HepG2 (cell line): ENCODE measurements at regions not wholly inside any gene's neighbourhood (a gene's known extent, or its start where the extent isn't known, plus 50 kb on each side); places are given as distances from the start of the nearest gene placed in this dataset.

Source experiments
- ARID3A ChIP-seq: IDR thresholded peaks from 2 replicates; pipeline ENCODE4 v1.6.1; 2012; ENCODE audit warnings: low read depth, low read length, improper control_type of control experiment
- ASH2L ChIP-seq: fragments of 300-600, 200-600 bp; sonication (generic); IDR thresholded peaks from 2 replicates; pipeline ENCODE4 v1.7.0; 2017; ENCODE audit warnings: low read depth, mild to moderate bottlenecking, moderate library complexity, mixed read lengths, low read length; ENCODE audit not compliant: insufficient read length
- CENPT ChIP-seq: sonication (generic); formaldehyde crosslinking; IDR thresholded peaks from 2 replicates; pipeline ENCODE4 v1.8.0; 2022; ENCODE audit warnings: low read depth, mild to moderate bottlenecking, moderate library complexity, missing genetic modification reagents
- FOXA1 ChIP-seq, 2 experiments: fragments of 450-650 bp in 1 of 2; sonication (generic) in 1 of 2; formaldehyde crosslinking in 1 of 2; IDR thresholded peaks; 2 replicates each; pipeline versions ENCODE4 v1.4.0 to v1.6.1; 2016 to 2020; ENCODE audit warnings: missing genetic modification reagents in 1 of 2
- FOXP1 ChIP-seq, 2 experiments: fragments of 450-650 bp in 1 of 2; IDR thresholded peaks; 2 replicates each; pipeline ENCODE4 v1.6.1; 2017 to 2018; ENCODE audit warnings: antibody characterized with exemption in 1 of 2
- GLI4 ChIP-seq: sonication (generic); formaldehyde crosslinking; IDR thresholded peaks from 2 replicates; pipeline ENCODE4 v1.5.1; 2020; ENCODE audit warnings: missing genetic modification reagents, mild to moderate bottlenecking, moderate library complexity, borderline replicate concordance
- HDAC2 ChIP-seq: sonication (generic); formaldehyde crosslinking; IDR thresholded peaks from 2 replicates; pipeline ENCODE4 v1.4.0; 2020; ENCODE audit warnings: missing genetic modification reagents
- NR2F6 ChIP-seq, 2 experiments: IDR thresholded peaks; 2 replicates each; pipeline ENCODE4 v1.6.1; 2016; ENCODE audit warnings: antibody characterized with exemption in 1 of 2, mild to moderate bottlenecking in 1 of 2
- PHF20 ChIP-seq: sonication (generic); formaldehyde crosslinking; IDR thresholded peaks from 2 replicates; pipeline ENCODE4 v1.5.0; 2020; ENCODE audit warnings: mild to moderate bottlenecking, missing genetic modification reagents
- POLR2G ChIP-seq: fragments of 200-400 bp; formaldehyde crosslinking; IDR thresholded peaks from 2 replicates; pipeline ENCODE4 v1.6.1; 2018; ENCODE audit warnings: mild to moderate bottlenecking, low read depth, low read length, moderate library complexity
- PRDM10 ChIP-seq: sonication (generic); formaldehyde crosslinking; IDR thresholded peaks from 2 replicates; pipeline ENCODE4 v1.4.0; 2020; ENCODE audit warnings: low read depth, missing genetic modification reagents
- PRMT3 ChIP-seq: sonication (generic); formaldehyde crosslinking; IDR thresholded peaks from 2 replicates; pipeline ENCODE4 v1.8.1; 2022; ENCODE audit warnings: low read depth, mild to moderate bottlenecking, moderate library complexity, missing genetic modification reagents, borderline replicate concordance
- RBM39 ChIP-seq: fragments of 200-400 bp; formaldehyde crosslinking; IDR thresholded peaks from one replicate; pipeline ENCODE4 v1.6.1; 2018; ENCODE audit warnings: antibody characterized with exemption, mild to moderate bottlenecking, low read depth, low read length; ENCODE audit not compliant: poor library complexity, severe bottlenecking
- REXO4 ChIP-seq: sonication (generic); formaldehyde crosslinking; IDR thresholded peaks from 2 replicates; pipeline ENCODE4 v1.8.0; 2022; ENCODE audit warnings: missing genetic modification reagents, mild to moderate bottlenecking, borderline replicate concordance
- SAFB2 ChIP-seq: sonication (generic); formaldehyde crosslinking; IDR thresholded peaks from 2 replicates; pipeline ENCODE4 v1.5.1; 2020; ENCODE audit warnings: missing genetic modification reagents, low read depth, mild to moderate bottlenecking, borderline replicate concordance
- SAP130 ChIP-seq: IDR thresholded peaks from 2 replicates; pipeline ENCODE4 v1.6.1; 2016; ENCODE audit warnings: low read depth
- ZMYM4 ChIP-seq: sonication (generic); formaldehyde crosslinking; IDR thresholded peaks from 2 replicates; pipeline ENCODE4 v1.8.1; 2023; ENCODE audit warnings: mild to moderate bottlenecking, missing genetic modification reagents
- ZNF12 ChIP-seq: sonication (generic); formaldehyde crosslinking; IDR thresholded peaks from 2 replicates; pipeline ENCODE4 v1.5.0; 2020; ENCODE audit warnings: missing genetic modification reagents
- ZNF501 ChIP-seq: sonication (generic); formaldehyde crosslinking; IDR thresholded peaks from 2 replicates; pipeline ENCODE4 v1.5.1; 2020; ENCODE audit warnings: mild to moderate bottlenecking, moderate library complexity, missing genetic modification reagents
- TF ChIP-seq, protein P1 (sequence below): sonication (generic); formaldehyde crosslinking; conservative IDR thresholded peaks from 2 replicates; pipeline ENCODE4 v1.4.0; 2020; ENCODE audit warnings: mild to moderate bottlenecking, missing genetic modification reagents, moderate library complexity

- TF ChIP-seq PRDM10, result peak; percentile 58
- TF ChIP-seq SAFB2 (CRISPR knock-in tag), result no peak
- TF ChIP-seq ZNF501 (CRISPR knock-in tag), result peak; percentile 63; the same call in 1 of the 2 replicates
- peak; percentile 39; the same call in 1 of the 2 replicates for TF ChIP-seq PHF20 (CRISPR knock-in tag)
- no peak for TF ChIP-seq FOXA1 (IDR thresholded peaks at IDR 0.05)
- peak; percentile 88 for TF ChIP-seq FOXA1 (CRISPR knock-in tag; IDR thresholded peaks at IDR 0.05)
- TF ChIP-seq CENPT, result no peak
- TF ChIP-seq POLR2G, result no peak
- TF ChIP-seq RBM39, result no peak
- peak; percentile 88 for TF ChIP-seq ZNF12
- TF ChIP-seq NR2F6 (IDR thresholded peaks at IDR 0.05), result peak; percentile 82
- peak; percentile 89 for TF ChIP-seq NR2F6 (CRISPR knock-in tag; IDR thresholded peaks at IDR 0.05)
- TF ChIP-seq GLI4 (CRISPR knock-in tag), result no peak
- peak; percentile 59; the same call in 1 of the 2 replicates for TF ChIP-seq HDAC2 (CRISPR knock-in tag)
- TF ChIP-seq ASH2L, result peak; percentile 95
- peak; percentile 74 for TF ChIP-seq SAP130 (CRISPR knock-in tag)
- peak; percentile 73 for TF ChIP-seq ZMYM4 (CRISPR knock-in tag)
- no peak for TF ChIP-seq REXO4
- TF ChIP-seq PRMT3, result no peak
- peak; percentile 38; the same call in 1 of the 2 replicates for TF ChIP-seq ARID3A
- TF ChIP-seq, protein P1, sequence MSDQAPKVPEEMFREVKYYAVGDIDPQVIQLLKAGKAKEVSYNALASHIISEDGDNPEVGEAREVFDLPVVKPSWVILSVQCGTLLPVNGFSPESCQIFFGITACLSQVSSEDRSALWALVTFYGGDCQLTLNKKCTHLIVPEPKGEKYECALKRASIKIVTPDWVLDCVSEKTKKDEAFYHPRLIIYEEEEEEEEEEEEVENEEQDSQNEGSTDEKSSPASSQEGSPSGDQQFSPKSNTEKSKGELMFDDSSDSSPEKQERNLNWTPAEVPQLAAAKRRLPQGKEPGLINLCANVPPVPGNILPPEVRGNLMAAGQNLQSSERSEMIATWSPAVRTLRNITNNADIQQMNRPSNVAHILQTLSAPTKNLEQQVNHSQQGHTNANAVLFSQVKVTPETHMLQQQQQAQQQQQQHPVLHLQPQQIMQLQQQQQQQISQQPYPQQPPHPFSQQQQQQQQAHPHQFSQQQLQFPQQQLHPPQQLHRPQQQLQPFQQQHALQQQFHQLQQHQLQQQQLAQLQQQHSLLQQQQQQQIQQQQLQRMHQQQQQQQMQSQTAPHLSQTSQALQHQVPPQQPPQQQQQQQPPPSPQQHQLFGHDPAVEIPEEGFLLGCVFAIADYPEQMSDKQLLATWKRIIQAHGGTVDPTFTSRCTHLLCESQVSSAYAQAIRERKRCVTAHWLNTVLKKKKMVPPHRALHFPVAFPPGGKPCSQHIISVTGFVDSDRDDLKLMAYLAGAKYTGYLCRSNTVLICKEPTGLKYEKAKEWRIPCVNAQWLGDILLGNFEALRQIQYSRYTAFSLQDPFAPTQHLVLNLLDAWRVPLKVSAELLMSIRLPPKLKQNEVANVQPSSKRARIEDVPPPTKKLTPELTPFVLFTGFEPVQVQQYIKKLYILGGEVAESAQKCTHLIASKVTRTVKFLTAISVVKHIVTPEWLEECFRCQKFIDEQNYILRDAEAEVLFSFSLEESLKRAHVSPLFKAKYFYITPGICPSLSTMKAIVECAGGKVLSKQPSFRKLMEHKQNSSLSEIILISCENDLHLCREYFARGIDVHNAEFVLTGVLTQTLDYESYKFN, result peak; percentile 87
- TF ChIP-seq FOXP1 (IDR thresholded peaks at IDR 0.05), result no peak
- TF ChIP-seq FOXP1 (CRISPR knock-in tag; IDR thresholded peaks at IDR 0.05), result 0 out of 2 replicates have a peak, but pooled peaks have one; percentile 61
Observed at GRCh38 chr1:207241164-207241934, 80.1 kb upstream of the CD55 start (continued).
